AG09319 (cell line): ENCODE measurements at regions not wholly inside any gene's neighbourhood (a gene's known extent, or its start where the extent isn't known, plus 50 kb on each side); places are given as distances from the start of the nearest gene placed in this dataset.
A peak's percentile ranks its signal among the peaks of the same experiment; 100 is the strongest.

Experiments used
- DNase-seq: peaks from one replicate; pipeline ENCODE4 v3.0.0-alpha.2; 2010; ENCODE audit warnings: low read depth; ENCODE audit errors: extremely low read depth
- CTCF ChIP-seq: IDR thresholded peaks from 2 replicates; pipeline ENCODE4 v1.5.1; 2011; ENCODE audit warnings: low read depth, mild to moderate bottlenecking, inconsistent platforms, low read length, moderate library complexity

- no peak for DNase-seq
- no peak for TF ChIP-seq CTCF
Measured at GRCh38 chr7:94258418-94259300, 136.0 kb upstream of the COL1A2 start.

DNA sequence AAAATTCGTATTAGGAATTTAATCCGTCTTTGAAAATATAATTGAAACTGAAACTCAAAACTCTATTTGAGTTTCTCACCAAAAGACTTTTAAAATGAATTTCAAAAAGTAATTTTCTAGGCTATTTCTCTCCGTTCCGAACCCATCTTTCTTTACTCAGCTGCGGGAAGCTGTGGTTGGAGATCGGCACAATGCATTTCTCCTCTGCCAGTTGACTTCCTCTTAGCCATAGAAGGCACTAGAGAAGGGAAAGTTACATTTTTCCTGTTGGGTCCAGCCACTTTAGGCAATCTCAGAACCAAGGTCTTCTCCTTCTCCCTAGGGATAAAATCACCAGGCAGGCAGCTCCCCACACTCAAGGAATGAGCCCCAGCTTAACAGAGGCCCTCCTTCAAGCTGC lies 133.6 kb upstream of the COL1A2 start:
- no peak for DNase-seq
- no peak for TF ChIP-seq CTCF

DNA sequence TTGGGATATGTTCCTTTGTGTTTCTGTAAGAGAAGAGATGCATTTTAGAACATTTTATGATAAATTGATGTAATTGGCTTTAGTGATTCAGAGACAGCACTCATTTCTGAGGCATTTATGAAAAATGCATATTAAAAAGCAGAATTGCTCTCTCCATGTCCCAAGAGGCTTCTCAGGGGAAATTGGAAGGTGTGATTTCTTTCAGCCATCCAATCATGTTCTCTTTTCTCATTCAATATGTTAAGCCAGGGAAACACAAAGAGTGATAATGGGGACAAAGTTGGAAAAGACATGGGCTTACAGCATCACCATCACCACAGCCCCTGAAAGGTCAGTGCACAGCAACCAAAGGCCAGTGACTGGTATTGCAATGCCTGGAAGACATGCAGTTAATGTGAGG lies 129.9 kb upstream of the COL1A2 start:
- TF ChIP-seq CTCF = no peak
- no peak for DNase-seq

- no peak for TF ChIP-seq CTCF
- no peak for DNase-seq
Measured at GRCh38 chr7:94265456-94265855, 129.2 kb upstream of the COL1A2 start.

GRCh38 chr7:94266238-94266644 lies 128.5 kb upstream of the COL1A2 start:
- DNase-seq = peak; percentile 20
- no peak for TF ChIP-seq CTCF

DNA sequence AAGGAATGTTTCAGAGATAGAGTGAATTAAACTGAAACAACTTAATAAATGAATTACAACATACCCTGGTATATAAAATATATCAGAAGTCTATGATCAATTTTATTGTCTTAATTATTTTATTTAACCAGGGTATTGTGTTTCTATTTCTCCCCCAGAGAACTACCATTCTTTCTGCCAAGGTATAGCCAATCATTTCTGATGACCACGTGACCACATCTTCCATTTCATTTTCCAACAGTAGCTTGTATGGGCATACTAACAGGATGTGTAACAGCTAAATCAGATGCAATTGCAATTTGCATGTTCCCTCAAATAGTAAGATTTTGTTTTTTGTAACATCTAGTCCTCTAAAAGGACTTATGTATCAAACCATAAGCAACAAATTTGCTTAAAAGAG lies 123.9 kb upstream of the COL1A2 start:
- no peak for TF ChIP-seq CTCF
- DNase-seq = no peak

DNA sequence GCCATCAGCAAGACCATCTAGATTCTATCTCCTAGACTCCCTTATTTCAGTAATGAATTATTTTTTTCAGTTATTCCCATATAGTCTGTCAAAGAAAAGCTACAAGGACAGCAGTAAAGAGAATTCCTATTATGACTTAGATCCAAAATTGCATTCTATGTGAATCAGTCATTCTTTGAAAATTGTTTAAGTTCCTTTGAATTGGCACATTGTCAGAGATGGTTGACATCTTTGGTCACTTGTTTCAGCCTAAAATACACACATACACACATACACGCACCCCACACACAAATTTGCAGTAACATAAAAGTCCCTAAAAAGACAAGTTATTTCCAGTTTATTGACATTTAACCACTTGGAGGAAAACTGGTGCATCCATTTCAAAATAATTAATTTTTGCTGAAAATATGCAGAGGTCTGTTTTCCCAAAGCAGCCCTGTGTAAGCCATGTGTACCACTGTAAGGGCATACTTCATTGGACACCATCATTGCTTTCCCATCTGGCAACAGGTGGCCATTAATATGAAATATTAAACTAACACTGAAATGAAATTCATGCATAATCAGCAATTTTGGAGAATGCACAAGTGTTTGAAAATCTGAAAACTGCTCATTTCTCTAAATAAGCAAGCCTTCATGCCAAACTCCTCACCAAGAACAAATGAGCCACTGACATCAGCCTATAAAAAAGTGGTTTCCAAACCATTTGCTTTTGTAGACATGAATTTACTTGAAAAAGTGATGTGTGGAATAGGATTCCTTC lies 121.7 kb upstream of the COL1A2 start:
- DNase-seq = no peak
- no peak for TF ChIP-seq CTCF
